IPS-NIHi11 (cell line): ENCODE measurements at regions not wholly inside any gene's neighbourhood (a gene's known extent, or its start where the extent isn't known, plus 50 kb on each side); places are given as distances from the start of the nearest gene placed in this dataset.

Experiments used
- DNase-seq: peaks from one replicate; pipeline ENCODE4 v3.0.0; 2012; ENCODE audit warnings: mixed read lengths, low spot score

DNA sequence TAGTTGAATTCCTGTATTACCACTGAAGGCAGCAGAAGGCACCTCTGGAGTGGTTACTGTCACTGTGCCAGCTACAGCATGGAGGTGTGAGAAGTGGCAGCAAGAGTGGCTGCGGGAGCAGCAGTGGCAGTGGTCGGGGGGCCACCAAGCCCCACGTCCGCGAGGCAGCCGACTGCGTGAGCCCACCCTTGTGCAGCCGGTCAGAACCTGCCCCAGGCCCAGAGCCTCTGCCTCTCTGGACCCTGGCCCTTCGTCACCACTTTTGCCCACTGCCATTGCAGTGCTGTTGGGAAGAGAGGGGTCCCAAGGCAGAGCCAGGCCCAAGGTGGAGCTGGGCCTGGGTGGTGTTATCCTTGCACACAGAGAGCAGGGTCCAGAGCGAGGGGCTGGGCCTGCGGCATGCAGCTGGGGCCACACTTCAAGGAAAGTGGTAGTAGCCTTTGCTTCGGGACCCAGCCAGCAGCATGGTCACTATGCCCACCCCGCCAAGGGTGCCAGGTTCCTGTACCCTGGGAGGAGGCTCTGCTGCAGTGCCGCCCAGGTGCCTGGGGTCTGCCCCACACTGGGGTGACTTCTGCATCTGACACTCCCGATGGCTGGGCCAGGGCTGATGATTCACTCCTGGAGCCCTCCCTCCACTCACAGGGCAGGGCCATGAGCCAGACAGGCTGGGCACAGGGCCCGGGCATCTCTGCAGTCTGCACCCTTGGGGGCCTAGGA lies 450.1 kb upstream of the LRATD1 start:
- no peak for DNase-seq

- no peak for DNase-seq
These were observed 446.6 kb upstream of the LRATD1 start for GRCh38 chr2:14185906-14186305.

GRCh38 chr2:14188446-14188845 lies 444.1 kb upstream of the LRATD1 start:
- no peak for DNase-seq

- DNase-seq: no peak
These were observed 442.6 kb upstream of the LRATD1 start for GRCh38 chr2:14189929-14190328.

DNA sequence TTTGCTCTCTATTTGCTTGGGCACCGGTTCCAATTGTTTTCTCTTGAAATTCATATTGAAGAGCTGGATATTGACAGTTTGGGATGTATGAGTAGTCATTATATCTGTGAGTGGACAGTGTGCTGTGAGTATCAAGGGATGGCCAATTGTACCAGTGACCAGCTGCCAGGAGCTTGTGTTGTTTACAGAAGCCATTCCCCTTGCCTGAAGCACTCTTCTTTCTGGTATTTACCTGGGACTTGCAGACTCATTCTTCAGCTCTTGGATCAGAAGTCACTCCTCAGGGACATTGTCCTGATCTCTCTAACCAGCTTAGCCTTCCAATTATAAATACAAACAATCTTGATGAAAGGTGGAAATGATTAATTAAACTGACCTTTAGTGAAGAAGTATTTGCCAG lies 438.3 kb upstream of the LRATD1 start:
- DNase-seq: no peak

GRCh38 chr2:14197293-14197692 lies 435.2 kb upstream of the LRATD1 start:
- no peak for DNase-seq

DNA sequence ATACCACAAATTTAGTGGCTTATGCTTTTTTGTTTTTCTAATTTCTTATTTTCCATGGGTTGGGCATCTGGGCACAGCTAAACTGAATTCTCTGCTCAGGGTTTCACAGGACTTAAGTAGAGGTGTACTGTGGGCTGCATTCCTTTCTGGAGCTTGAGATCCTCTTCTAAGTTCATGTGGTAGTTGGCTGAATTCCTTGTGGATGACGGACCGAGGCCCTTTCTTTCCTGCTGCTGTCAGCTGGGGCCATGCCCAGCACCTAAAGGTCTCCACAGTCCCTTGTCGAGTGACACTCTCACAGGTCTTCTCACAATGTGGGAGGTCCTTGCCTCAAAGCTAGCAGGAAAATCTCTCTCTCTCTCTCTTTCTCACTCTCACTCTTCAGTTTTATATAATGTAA lies 433.5 kb upstream of the LRATD1 start:
- DNase-seq: no peak

GRCh38 chr2:14219306-14219705 lies 413.2 kb upstream of the LRATD1 start:
- no peak for DNase-seq

GRCh38 chr2:14220101-14220500 lies 412.4 kb upstream of the LRATD1 start:
- no peak for DNase-seq

GRCh38 chr2:14221466-14221865 lies 411.1 kb upstream of the LRATD1 start:
- DNase-seq: no peak

DNA sequence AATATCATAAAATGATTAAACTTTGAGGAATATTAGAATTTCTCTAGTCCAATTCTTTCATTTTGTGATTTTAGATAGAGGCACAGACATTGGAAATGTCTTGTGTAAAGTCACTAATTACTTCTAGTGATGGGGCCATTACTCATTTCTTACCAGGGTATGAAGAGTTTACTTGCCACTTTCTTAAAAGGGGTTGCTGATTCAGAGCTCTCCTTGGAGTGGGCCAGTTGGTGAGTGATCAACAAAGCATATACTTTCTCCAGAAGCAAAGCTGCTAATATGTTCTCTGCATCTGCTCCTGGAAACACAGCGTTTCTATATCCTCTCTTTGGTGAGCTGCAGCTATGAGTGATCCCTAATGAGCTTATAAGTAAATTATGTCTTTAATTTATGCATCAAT lies 408.9 kb upstream of the LRATD1 start:
- DNase-seq: no peak

GRCh38 chr2:14231391-14231898 lies 401.1 kb upstream of the LRATD1 start:
- no peak for DNase-seq

- DNase-seq: peak; percentile 10
These were observed 400.3 kb upstream of the LRATD1 start for GRCh38 chr2:14232217-14232616.

- no peak for DNase-seq
These were observed 397.6 kb upstream of the LRATD1 start for GRCh38 chr2:14234911-14235310.

GRCh38 chr2:14235667-14236066 lies 396.9 kb upstream of the LRATD1 start:
- DNase-seq: no peak

DNA sequence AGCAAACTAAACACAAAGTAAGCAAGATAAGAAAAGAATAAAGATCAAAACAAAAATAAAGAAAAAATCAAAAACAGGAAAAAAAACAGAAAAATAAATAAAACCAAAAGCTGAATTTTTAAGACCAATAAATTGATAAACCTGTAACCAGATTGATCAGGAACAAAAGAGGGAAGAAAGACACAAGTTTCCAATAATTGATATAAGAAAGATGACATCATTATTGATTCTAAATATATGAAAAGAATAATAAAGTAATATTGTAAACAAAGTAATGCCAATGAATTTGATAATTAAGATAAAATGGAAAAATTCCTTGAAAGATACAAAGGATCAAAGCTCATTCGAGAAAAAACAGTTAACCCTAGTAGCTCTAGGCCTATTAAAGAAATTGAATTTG lies 394.6 kb upstream of the LRATD1 start:
- no peak for DNase-seq

DNA sequence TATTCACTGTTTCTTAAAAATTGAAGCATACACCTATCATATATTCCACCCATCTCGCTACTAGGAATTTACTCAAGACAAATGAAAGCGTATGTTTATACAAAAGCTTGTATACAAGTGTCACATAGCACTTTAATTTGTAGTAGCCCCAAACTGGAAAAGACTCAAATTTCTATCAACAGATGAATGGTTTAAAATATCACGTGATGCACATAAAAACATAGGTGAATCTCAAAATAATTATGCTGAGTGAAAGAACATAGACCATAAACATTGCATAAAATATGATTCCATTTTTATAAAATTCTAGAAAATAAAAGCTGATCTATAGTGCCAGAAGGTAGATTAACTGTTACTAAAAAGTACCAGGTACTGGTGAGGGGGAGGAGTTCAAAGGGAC lies 392.9 kb upstream of the LRATD1 start:
- no peak for DNase-seq

DNA sequence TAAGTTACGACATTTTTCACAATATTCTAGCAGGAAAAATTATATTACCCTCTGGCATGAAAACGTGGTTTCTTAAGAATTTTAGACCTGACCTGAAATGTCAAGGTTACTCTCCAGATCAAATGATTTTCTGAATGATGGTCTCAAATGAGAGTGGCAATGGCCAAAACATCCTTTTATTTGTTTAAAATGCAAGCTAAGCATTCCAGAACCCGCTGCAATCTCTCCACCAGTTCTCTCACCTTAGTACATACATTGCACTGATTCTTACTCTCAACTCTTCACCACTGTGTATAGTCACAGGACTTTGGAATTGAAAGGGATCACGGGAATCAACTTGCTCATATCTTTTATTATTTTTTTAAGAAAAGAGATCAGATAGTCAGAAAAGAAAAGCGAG lies 391.6 kb upstream of the LRATD1 start:
- no peak for DNase-seq

- no peak for DNase-seq
These were observed 386.6 kb upstream of the LRATD1 start for GRCh38 chr2:14245901-14246300.

GRCh38 chr2:14255135-14255820 lies 377.2 kb upstream of the LRATD1 start:
- DNase-seq: peak; percentile 27

GRCh38 chr2:14256890-14257289 lies 375.6 kb upstream of the LRATD1 start:
- DNase-seq: no peak

GRCh38 chr2:14257801-14258507 lies 374.6 kb upstream of the LRATD1 start:
- DNase-seq: no peak

GRCh38 chr2:14261771-14262170 lies 370.7 kb upstream of the LRATD1 start:
- no peak for DNase-seq
